NCI-H2196 (cell line): ENCODE measurements at regions not wholly inside any gene's neighbourhood (a gene's known extent, or its start where the extent isn't known, plus 50 kb on each side); places are given as distances from the start of the nearest gene placed in this dataset.

ENCODE experiments used
- DNase-seq: peaks from one replicate; lab custom pipeline; 2025; ENCODE audit not compliant: unreplicated experiment; lab: John Stamatoyannopoulos, UW

DNA sequence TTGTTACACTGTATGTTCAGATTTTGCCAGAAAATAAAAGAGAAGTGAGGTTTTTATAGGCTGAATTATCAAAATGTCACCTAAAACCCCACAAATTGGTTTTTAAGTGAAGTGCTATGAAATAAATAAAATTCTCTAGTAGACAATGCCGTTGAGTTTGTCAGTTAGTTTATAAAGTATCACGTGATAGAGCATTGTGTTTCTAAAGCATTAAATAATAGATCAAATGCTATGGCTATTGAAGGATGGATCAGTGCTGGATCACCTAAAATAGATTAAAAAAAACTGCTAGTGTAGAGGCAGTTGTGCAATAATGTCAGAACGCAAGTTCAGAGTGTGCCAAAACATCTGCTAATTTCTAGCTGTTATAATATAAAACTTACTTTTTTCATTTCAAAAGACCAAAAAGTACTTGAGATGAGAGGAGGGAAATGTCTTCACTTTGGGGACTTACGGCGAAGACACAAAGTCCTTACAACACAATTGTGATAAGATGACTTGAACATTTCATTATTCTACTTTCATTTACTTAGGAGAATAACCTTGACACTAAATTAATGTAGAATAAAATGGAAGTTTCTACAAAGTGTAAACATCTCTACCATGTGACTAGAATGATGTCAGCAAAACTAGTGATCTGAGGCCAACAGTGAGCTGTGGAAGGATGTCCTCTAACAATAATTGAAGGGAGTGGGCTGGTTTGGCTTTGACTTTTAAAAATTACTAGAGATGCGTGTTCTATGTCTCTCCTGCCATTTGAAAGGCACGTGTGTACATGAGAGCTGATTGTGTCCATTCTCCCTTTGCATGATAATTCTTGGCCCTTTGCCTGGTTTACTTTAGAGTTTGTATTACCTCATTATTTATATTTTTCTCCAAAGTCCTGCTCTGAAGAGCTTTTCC lies 154.4 kb upstream of the PDE3A start:
- no peak for DNase-seq

GRCh38 chr12:20220339-20220738 lies 148.0 kb upstream of the PDE3A start:
- no peak for DNase-seq

DNA sequence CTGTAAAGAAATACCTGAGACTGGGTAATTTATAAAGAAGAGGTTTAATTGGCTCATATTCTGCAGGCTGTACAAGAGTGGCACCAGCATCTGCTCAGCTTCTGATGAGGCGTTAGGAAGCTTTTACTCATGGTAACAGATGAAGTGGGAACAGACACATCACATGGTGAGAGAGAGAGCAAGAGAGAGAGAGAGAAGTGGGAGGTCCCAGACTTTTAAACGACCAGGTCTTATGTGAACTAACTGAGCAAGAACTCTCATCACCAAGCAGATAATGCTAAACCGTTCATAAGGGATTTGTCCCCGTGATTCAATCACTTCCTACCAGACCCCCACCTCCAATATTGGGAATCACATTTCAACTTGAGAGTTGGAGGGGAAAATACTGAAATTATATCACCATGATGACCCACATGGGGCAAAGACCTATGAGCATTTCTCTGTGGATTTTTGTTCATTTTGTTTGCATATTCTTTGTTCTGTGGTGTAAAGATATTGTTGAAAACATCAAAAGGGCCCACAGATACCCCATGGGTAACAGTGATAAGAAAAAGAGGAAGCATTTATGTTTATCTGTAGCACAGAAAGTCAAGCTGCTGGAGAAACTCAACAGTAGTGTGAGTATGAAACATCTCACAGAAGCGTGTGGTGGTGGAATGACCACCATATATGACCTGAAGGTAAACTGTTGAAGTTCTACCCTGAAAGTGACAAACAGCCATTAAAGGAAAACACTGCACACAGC lies 135.2 kb upstream of the PDE3A start:
- DNase-seq: no peak

- no peak for DNase-seq
Observed at GRCh38 chr12:20234474-20234873, 133.9 kb upstream of the PDE3A start.

DNA sequence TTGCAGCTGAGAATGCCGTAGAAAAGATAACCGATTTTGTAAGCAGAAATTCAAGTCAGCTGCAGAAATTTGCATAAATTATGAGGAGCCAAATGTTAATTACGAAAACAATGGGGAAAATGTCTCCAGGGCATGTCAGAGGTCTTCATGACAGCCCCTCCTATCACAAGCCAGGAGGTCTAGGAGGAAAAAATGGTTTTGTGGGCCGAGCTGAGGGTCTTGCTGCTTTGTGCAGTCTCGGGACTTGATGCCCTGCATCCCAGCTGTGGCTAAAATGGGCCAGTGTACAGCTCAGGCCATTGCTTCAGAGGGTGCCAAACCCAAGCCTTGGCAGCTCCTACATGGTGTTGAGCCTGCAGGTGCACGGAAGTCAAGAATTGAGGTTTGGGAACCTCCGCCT lies 131.2 kb upstream of the PDE3A start:
- no peak for DNase-seq

GRCh38 chr12:20245491-20245890 lies 122.8 kb upstream of the PDE3A start:
- DNase-seq: no peak

DNA sequence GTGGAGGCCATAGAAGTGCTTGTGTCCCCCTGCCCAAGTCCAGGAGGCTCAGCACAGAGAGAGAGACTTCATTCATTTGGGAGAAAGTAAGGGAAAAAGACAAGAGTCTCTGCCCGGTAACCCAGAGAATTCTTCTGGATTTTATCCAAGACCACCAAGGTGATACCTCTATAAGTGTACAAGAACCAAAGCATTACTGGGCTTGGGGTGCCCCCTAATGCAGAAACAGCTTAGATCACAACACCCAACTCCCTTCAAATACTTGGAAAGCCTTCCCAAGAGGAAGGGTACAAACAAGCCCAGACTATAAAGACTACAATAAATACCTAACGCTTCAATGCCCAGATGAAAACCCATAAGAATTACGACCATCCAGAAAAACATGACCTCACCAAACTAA lies 119.7 kb upstream of the PDE3A start:
- DNase-seq: no peak

GRCh38 chr12:20250761-20251160 lies 117.6 kb upstream of the PDE3A start:
- DNase-seq: no peak

DNA sequence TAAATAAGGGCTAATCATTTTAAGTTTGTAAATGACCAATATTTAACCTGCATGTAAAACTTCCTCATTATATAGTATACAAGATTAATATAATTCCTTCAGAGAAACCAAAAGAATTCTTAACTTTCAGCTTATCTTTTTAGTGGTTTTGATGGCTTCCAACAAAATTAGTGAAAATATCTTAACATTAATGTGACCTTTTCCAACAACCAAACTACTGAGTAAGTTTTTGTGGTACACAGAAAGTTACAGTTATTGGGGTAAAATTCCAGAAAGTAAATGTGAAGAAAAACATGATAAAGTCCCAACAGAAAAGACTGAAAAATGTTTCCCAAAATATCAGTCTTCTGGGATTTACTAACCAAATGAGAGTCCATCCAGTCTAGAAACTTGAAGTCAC lies 111.0 kb upstream of the PDE3A start:
- DNase-seq: no peak

DNA sequence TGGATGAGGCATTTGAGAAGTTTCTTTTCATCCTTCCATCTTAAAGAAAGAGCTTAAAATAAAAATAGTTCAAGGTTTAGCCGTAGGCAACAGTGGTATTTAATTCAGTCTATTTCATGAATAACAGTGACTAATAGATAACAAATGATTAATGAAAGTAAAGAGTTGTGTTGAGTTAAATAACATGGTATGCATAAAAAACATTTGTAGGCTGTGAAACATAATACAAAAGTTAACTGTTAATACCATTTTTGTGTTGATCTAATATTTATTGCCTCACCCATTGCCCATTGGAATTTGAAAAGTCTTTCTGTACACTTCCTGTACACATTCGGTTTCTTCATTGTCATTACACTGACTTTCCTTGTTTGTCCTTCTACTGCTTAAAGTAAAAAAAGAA lies 108.6 kb upstream of the PDE3A start:
- DNase-seq: no peak

DNA sequence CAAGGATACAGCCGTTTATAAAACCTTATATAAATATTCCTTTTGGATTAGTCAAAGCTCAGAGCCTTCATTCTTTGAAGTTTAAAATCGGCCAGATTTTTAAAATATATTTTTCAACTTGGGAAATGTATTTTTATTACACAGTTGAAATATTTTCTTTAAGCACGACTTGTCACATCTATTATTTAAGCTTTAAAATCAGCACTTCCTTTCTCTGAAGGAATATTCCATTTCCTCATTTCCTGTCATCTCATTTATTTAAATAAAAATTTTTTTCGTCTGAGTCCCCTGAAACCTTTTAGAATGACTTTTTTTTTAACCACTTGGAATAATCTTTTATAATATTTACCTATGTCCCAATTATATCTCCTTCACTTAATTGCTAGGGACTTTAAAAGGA lies 107.5 kb upstream of the PDE3A start:
- DNase-seq: no peak

DNA sequence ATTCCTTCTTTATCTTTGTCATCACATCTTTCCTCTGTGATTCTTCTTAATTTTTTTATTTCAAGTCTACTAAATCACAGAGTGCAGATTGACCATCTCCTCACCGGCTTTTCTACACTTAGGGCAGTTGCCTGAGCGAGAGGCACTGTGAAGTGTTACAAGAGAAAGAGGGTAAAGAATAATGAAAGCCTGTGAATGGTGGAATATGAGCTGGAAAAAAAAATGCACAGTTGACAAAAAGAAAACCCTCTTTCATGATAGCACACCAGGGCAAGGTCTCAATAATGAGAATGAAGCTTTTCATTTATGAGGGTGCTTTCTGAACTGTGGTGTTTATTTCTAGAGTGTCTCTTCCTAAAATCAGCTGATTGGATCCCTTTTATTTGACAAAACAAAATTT lies 106.2 kb upstream of the PDE3A start:
- DNase-seq: no peak

- no peak for DNase-seq
Observed at GRCh38 chr12:20264026-20264425, 104.3 kb upstream of the PDE3A start.

DNA sequence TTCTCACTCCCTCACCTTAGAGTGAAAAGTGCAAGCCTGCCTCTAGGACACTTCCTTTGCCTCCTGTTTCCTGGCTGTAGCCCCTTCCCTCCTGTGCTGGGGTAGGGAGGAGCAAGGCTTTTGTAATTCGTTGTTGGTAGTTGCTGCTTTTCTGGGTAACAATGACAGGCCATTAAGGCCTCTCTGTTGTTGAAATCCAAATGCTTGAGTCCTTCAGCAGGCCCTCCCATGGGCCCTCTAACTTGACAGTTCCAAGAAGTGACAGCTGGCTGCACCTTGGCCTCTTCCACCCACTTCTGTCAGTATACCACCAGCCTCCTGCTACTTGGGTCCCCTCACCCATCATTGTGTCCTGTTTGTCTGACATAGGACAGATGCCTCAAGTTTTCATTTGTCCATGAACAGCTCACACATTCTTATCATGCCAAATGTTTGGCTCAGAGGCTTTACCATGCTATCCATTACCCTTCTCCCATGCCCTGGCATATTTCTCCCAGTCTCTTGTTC lies 103.7 kb upstream of the PDE3A start:
- DNase-seq: no peak

DNA sequence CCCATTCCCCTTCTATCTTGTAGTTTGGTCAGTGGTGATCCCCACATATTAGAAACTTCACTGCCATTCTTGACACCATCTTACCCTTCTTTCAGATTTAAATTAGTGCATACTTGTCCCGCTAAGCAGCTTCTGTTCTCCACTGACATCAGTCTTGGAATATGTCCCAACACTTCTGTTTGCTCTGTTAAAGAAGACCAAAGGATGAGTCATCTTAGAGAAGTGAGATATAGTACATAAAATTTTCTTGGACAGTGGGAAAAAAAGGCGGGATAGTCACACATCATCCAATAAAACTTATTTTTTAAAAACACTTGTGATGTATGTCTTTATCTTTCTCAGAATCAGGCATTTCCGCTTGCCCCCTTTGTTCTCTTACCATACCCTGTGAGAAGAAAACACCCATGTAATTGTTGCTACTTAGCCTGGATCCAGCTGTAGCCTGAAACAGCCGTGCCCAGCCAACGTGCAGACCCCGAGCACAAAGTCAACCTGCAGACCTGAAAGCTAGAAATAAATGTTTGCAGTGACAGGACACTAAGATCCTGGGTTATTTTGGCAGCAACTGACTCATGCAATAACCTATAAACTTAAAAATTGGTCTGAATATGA lies 100.1 kb upstream of the PDE3A start:
- no peak for DNase-seq

DNA sequence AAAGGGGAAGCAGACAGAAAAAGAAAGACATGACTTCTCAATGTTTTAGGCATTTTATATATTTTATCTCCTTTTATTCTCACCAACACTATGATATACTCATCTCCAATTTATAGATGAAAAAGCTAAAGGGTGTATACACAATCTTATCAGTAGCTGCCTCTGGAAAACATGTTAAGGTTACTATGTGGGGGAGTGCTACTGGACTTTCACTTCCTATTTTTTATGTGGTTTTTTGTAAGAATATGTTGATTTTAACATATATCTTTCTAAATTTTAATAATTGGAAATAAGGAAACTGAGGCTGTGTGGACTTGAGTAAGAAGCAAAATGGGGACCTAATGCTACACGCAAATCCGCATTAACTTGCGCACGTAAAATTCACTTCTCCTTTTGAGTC lies 99.6 kb upstream of the PDE3A start:
- no peak for DNase-seq

DNA sequence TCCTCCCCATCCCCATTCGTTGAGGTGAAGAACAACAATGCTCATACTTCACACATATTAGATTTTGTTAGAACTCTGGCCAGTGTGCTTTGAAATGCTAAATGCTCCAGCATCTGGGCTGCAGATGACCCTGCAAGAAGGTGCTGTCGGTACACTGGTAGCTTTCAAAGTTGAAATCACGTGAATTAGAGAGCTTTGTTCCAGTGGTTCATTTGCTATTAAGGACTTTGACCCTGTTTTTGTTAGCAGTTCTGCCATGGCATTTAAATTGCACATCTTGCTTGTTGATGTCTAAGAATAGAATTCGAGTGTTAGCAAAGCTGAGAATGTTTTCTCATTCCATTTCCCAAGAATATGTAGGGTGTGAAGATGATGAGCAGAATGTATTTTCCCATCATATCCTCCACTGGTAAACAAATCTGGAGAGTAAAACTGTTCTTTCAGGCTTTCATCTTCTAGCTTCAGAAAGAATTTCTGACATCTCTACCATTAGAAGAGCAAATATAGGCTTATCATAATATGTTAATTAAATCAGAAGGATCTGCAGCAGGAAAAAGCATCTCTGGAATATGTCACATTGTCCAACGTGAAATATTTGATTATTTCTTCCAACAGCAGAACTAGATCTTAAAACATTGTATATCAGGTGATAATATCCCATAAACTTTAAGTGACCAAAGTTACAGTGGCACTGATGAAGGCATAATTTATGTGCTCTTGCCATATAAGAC lies 98.8 kb upstream of the PDE3A start:
- DNase-seq: no peak

GRCh38 chr12:20270557-20270956 lies 97.8 kb upstream of the PDE3A start:
- DNase-seq: no peak

DNA sequence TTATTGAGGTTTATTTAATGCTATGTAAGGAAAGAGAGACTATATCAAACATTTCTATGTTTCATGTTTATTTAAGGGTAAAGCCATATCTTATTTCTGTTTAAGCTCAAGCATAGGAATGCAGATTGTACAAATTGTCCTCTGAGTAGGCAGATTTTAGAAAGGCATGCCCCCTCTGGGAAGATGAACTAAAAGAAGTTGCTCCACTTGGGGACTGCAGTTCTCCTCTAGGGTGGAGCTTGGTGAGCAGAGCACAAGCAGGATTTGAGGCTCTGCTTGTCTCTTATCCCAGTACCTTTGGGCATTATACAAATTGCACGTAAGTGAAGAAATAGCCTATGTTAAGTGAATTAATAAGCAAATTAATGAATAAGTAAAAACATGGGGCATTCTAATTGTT lies 96.2 kb upstream of the PDE3A start:
- no peak for DNase-seq

- DNase-seq: no peak
Observed at GRCh38 chr12:20272801-20273200, 95.5 kb upstream of the PDE3A start.

DNA sequence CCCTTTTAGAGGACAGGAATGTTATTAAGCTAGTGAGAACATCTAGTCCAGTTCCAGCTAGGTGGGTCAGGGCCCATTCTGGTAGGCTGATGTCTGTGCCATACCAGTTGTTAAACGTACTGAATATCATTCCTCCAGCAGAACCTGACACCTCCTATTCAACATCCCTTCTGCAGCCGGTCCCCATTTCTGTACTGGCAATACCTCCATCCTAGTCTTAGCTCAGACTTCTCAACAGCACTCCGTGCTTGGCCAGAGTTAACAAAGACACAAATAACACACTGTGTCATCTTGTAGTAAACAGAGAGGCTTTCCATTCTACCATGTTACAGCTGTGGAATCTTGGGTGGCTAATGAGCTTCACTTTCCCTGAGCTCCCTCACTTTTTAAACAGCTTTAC lies 94.3 kb upstream of the PDE3A start:
- no peak for DNase-seq
